ENCODE measurements at regions not wholly inside any gene's neighbourhood (a gene's known extent, or its start where the extent isn't known, plus 50 kb on each side); places are given as distances from the start of the nearest gene placed in this dataset.

- Histone ChIP-seq H3F3A (ENCODE audit: insufficient read depth, low read length) (no peaks in the 10 kb centered on the region), H4K20me1 (ENCODE audit: insufficient read depth, low read length) (no peaks in the 10 kb centered on the region), H3K27me3 (replicated peaks; ENCODE audit: insufficient read depth, low read length) (no peaks in the 10 kb centered on the region), H3K9me2 (replicated peaks; ENCODE audit: insufficient read depth, low read length) (no peaks in the 10 kb centered on the region), H3K27ac (ENCODE audit: low read length) (no peak overlapping the region), H3K9me3 (replicated peaks; ENCODE audit: insufficient read depth, low read length) (no peaks in the 10 kb centered on the region), H3K4me3 (ENCODE audit: low read length) (no peak overlapping the region), H3K79me2 (ENCODE audit: low read length) (no peaks in the 10 kb centered on the region), H3K36me3 (replicated peaks; ENCODE audit: insufficient read depth, low read length) (no peaks in the 10 kb centered on the region), H2AFZ (ENCODE audit: low read length) (no peak overlapping the region), H3K4me2 (ENCODE audit: low read depth, low read length) (no peak overlapping the region), H3K9ac (ENCODE audit: low read length) (no peak overlapping the region), H3K4me1 (ENCODE audit: low read length) (no peaks in the 10 kb centered on the region)
- TF ChIP-seq EZH2phosphoT487 (IDR thresholded peaks at IDR 0.05; ENCODE audit: low read length) (no peak), EZH2 (optimal IDR thresholded peaks at IDR 0.05; ENCODE audit: low read depth, low read length) (no peak), CTCF (IDR thresholded peaks at IDR 0.05; ENCODE audit: low read length) (no peak)
- no peak for DNase-seq
These were observed 660.4 kb upstream of the KLF12 start for GRCh38 chr13:74794582-74794981.

- no peak overlapping the region for H3K4me3 ChIP-seq (ENCODE audit: low read length)
- H3K79me2 ChIP-seq (ENCODE audit: low read length): no peaks in the 10 kb centered on the region
- no peak overlapping the region for H3K9ac ChIP-seq (ENCODE audit: low read length)
- DNase-seq: no peak
- no peaks in the 10 kb centered on the region for H3K9me2 ChIP-seq (replicated peaks; ENCODE audit: insufficient read depth, low read length)
- H3K9me3 ChIP-seq (replicated peaks; ENCODE audit: insufficient read depth, low read length): no peaks in the 10 kb centered on the region
- no peaks in the 10 kb centered on the region for H4K20me1 ChIP-seq (ENCODE audit: insufficient read depth, low read length)
- no peak overlapping the region for H3K27ac ChIP-seq (ENCODE audit: low read length)
- H3K27me3 ChIP-seq (replicated peaks; ENCODE audit: insufficient read depth, low read length): no peaks in the 10 kb centered on the region
- no peak for TF ChIP-seq EZH2phosphoT487 (IDR thresholded peaks at IDR 0.05; ENCODE audit: low read length)
- no peak for TF ChIP-seq EZH2 (optimal IDR thresholded peaks at IDR 0.05; ENCODE audit: low read depth, low read length)
- TF ChIP-seq CTCF (IDR thresholded peaks at IDR 0.05; ENCODE audit: low read length): no peak
- H2AFZ ChIP-seq (ENCODE audit: low read length): no peak overlapping the region
- no peaks in the 10 kb centered on the region for H3K36me3 ChIP-seq (replicated peaks; ENCODE audit: insufficient read depth, low read length)
- H3K4me2 ChIP-seq (ENCODE audit: low read depth, low read length): no peak overlapping the region
- no peaks in the 10 kb centered on the region for H3F3A ChIP-seq (ENCODE audit: insufficient read depth, low read length)
- no peaks in the 10 kb centered on the region for H3K4me1 ChIP-seq (ENCODE audit: low read length)
These were observed 659.9 kb upstream of the KLF12 start for GRCh38 chr13:74794147-74794546.

GRCh38 chr13:74784959-74785358 is 650.8 kb upstream of the KLF12 start:
- Histone ChIP-seq H3K9me2 (replicated peaks; ENCODE audit: insufficient read depth, low read length) (no peaks in the 10 kb centered on the region), H3F3A (ENCODE audit: insufficient read depth, low read length) (no peaks in the 10 kb centered on the region), H2AFZ (ENCODE audit: low read length) (no peak overlapping the region), H3K9ac (ENCODE audit: low read length) (no peak overlapping the region), H3K27ac (ENCODE audit: low read length) (no peak overlapping the region), H3K36me3 (replicated peaks; ENCODE audit: insufficient read depth, low read length) (no peaks in the 10 kb centered on the region), H3K79me2 (ENCODE audit: low read length) (no peaks in the 10 kb centered on the region), H4K20me1 (ENCODE audit: insufficient read depth, low read length) (no peaks in the 10 kb centered on the region), H3K9me3 (replicated peaks; ENCODE audit: insufficient read depth, low read length) (no peaks in the 10 kb centered on the region), H3K4me3 (ENCODE audit: low read length) (no peak overlapping the region), H3K4me2 (ENCODE audit: low read depth, low read length) (no peak overlapping the region), H3K4me1 (ENCODE audit: low read length) (no peaks in the 10 kb centered on the region), H3K27me3 (replicated peaks; ENCODE audit: insufficient read depth, low read length) (no peaks in the 10 kb centered on the region)
- no peak for TF ChIP-seq CTCF (IDR thresholded peaks at IDR 0.05; ENCODE audit: low read length)
- TF ChIP-seq EZH2 (optimal IDR thresholded peaks at IDR 0.05; ENCODE audit: low read depth, low read length): no peak
- TF ChIP-seq EZH2phosphoT487 (IDR thresholded peaks at IDR 0.05; ENCODE audit: low read length): no peak
- no peak for DNase-seq
